GM23338 (cell line): ENCODE measurements at regions not wholly inside any gene's neighbourhood (a gene's known extent, or its start where the extent isn't known, plus 50 kb on each side); places are given as distances from the start of the nearest gene placed in this dataset.

ENCODE experiments used
- ATAC-seq: fragments of 200-7000 bp; cut with Tn5 transposase; 3 replicates; pipeline ENCODE4 v1.9.1; 2020
- DNase-seq: peaks from one replicate; pipeline ENCODE4 v3.0.0-alpha.2; 2015; ENCODE audit warnings: low spot score
- H2AFZ ChIP-seq: fragments of 200-600 bp; sonication (generic); 2 replicates; pipeline ENCODE4 v1.8.0; 2016; ENCODE audit warnings: antibody characterized with exemption, mild to moderate bottlenecking, moderate library complexity
- H3F3A ChIP-seq: fragments of 200-600 bp; sonication (generic); replicated peaks from 2 replicates; pipeline ENCODE4 v1.8.0; 2017; ENCODE audit warnings: antibody characterized with exemption, mixed run types, low read depth
- H3K27ac ChIP-seq: fragments of 200-600 bp; sonication (generic); 2 replicates; pipeline ENCODE4 v1.6.1; 2016; ENCODE audit warnings: low read depth
- H3K27me3 ChIP-seq: fragments of 200-600 bp; sonication (generic); 2 replicates; pipeline ENCODE4 v1.8.0; 2016; ENCODE audit warnings: mild to moderate bottlenecking, mixed run types, moderate library complexity; ENCODE audit not compliant: insufficient read depth
- H3K36me3 ChIP-seq: fragments of 200-600 bp; sonication (generic); 2 replicates; pipeline ENCODE4 v1.8.0; 2016; ENCODE audit warnings: mild to moderate bottlenecking; ENCODE audit not compliant: insufficient read depth
- H3K4me1 ChIP-seq: fragments of 200-600 bp; sonication (generic); 2 replicates; pipeline ENCODE4 v1.8.0; 2016; ENCODE audit warnings: mild to moderate bottlenecking, moderate library complexity; ENCODE audit not compliant: insufficient read depth
- H3K4me2 ChIP-seq: fragments of 200-600 bp; sonication (generic); 2 replicates; pipeline ENCODE4 v1.7.1; 2017; ENCODE audit warnings: mixed run types
- H3K4me3 ChIP-seq: fragments of 200-600 bp; sonication (generic); 2 replicates; pipeline ENCODE4 v1.6.1; 2016; ENCODE audit warnings: mixed run types
- H3K79me2 ChIP-seq: fragments of 200-600 bp; sonication (generic); replicated peaks from 2 replicates; pipeline ENCODE4 v1.8.0; 2017; ENCODE audit warnings: mild to moderate bottlenecking; ENCODE audit not compliant: insufficient read depth
- H3K9me2 ChIP-seq: fragments of 200-600 bp; sonication (generic); 2 replicates; pipeline ENCODE4 v1.8.0; 2017; ENCODE audit not compliant: insufficient read depth
- H4K20me1 ChIP-seq: fragments of 200-600 bp; sonication (generic); replicated peaks from 2 replicates; pipeline ENCODE4 v1.8.0; 2017; ENCODE audit warnings: mild to moderate bottlenecking; ENCODE audit not compliant: insufficient read depth
- H3K27ac Mint-ChIP-seq: 2 replicates; pipeline ENCODE4 v1.8.0; 2020; ENCODE audit warnings: inconsistent platforms, mild to moderate bottlenecking, moderate library complexity, mixed read lengths
- H3K27me3 Mint-ChIP-seq: 3 replicates; pipeline ENCODE4 v1.8.0; 2022; ENCODE audit warnings: low read depth, mild to moderate bottlenecking, moderate library complexity, mixed read lengths, inconsistent platforms; ENCODE audit not compliant: insufficient read depth, poor library complexity
- H3K36me3 Mint-ChIP-seq: 3 replicates; pipeline ENCODE4 v1.8.0; 2021; ENCODE audit warnings: low read depth, mild to moderate bottlenecking, inconsistent platforms, moderate library complexity, mixed read lengths
- H3K4me1 Mint-ChIP-seq: 3 replicates; pipeline ENCODE4 v1.8.0; 2020; ENCODE audit warnings: mild to moderate bottlenecking, inconsistent platforms, mixed read lengths
- H3K4me3 Mint-ChIP-seq: 3 replicates; pipeline ENCODE4 v1.8.0; 2021; ENCODE audit warnings: moderate library complexity, mild to moderate bottlenecking, inconsistent platforms, mixed read lengths
- H3K9me3 Mint-ChIP-seq: 3 replicates; pipeline ENCODE4 v1.8.0; 2020; ENCODE audit warnings: moderate library complexity, mild to moderate bottlenecking, inconsistent platforms, mixed read lengths
- EZH2 ChIP-seq: fragments of 200-600 bp; sonication (generic); IDR thresholded peaks from one replicate; pipeline ENCODE4 v1.8.0; 2017; ENCODE audit warnings: antibody characterized with exemption, mild to moderate bottlenecking, low read depth; ENCODE audit not compliant: unreplicated experiment
- EZH2phosphoT487 ChIP-seq: fragments of 200-600 bp; sonication (generic); IDR thresholded peaks from one replicate; pipeline ENCODE4 v1.8.1; 2018; ENCODE audit warnings: antibody characterized with exemption; ENCODE audit not compliant: unreplicated experiment
- JUNB ChIP-seq: IDR thresholded peaks from one replicate; pipeline ENCODE4 v1.6.1; 2016; ENCODE audit warnings: antibody characterized with exemption; ENCODE audit not compliant: unreplicated experiment
- NANOG ChIP-seq: IDR thresholded peaks from 2 replicates; pipeline ENCODE4 v1.6.1; 2016; ENCODE audit warnings: antibody characterized with exemption, borderline replicate concordance
- POLR2AphosphoS5 ChIP-seq: IDR thresholded peaks from 2 replicates; pipeline ENCODE4 v1.6.1; 2016; ENCODE audit warnings: antibody characterized with exemption, low read depth
- ZNF114 ChIP-seq: fragments of 250-450 bp; sonication (Bioruptor Pico); IDR thresholded peaks from 2 replicates; pipeline ENCODE4 v1.5.0; 2020; ENCODE audit warnings: mild to moderate bottlenecking, moderate library complexity
- ZNF331 ChIP-seq: fragments of 250-450 bp; sonication (Bioruptor Pico); IDR thresholded peaks from 2 replicates; pipeline ENCODE4 v1.5.0; 2020; ENCODE audit warnings: low read depth, mild to moderate bottlenecking, moderate library complexity
- TF ChIP-seq, protein P1 (sequence below), 2 experiments: fragments of 200-600 bp in 1 of 2; sonication (generic) in 1 of 2; conservative IDR thresholded peaks; 2 replicates each; pipeline versions ENCODE4 v1.5.1 to v1.6.1; 2016 to 2017; ENCODE audit warnings: antibody characterized with exemption in 2 of 2, low read depth in 2 of 2, mild to moderate bottlenecking in 2 of 2, moderate library complexity in 1 of 2
- TF ChIP-seq, protein P2 (sequence below): fragments of 250-450 bp; sonication (Bioruptor Pico); IDR thresholded peaks from 2 replicates; pipeline ENCODE4 v1.5.0; 2020; ENCODE audit warnings: mild to moderate bottlenecking, moderate library complexity

DNA sequence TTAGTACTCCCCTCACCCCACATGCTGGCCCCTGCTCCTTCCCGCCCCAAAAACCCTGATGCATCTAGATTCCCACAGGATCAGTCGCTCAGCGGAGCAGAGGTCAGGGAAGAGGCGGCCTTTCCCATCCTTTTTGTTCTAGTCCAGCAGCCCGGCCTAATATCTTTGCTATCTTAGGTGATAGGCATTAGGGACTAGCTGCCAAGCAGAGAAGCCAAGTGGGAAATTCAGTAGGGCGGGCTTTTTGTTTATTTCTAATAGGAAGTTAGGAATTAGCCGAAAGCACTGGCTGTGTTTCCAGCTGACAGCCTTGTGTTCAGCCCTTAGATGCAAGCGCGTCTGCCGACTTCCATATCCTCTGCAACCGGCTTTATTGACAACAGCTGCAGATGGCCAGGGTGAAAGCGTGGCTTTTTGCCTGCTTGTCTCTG, 59.0 kb upstream of the BCAR3 start:
- Mint-ChIP-seq H3K4me1 (peaks cover 3% of the 10 kb centered on the region; the same call in 2 of the 3 replicates), H3K27ac (no peak overlapping the region; the same call in 1 of the 2 replicates), H3K4me3 (no peak overlapping the region), H3K27me3 (peaks cover 3% of the 10 kb centered on the region), H3K9me3 (no peaks in the 10 kb centered on the region), H3K36me3 (no peaks in the 10 kb centered on the region)
- no peak overlapping the region for H3K4me3 ChIP-seq
- no peaks in the 10 kb centered on the region for H3F3A ChIP-seq
- H3K27ac ChIP-seq = no peak overlapping the region
- H3K27me3 ChIP-seq = no peaks in the 10 kb centered on the region
- no peak overlapping the region; the same call in 1 of the 2 replicates for H2AFZ ChIP-seq
- H4K20me1 ChIP-seq = no peaks in the 10 kb centered on the region
- H3K4me1 ChIP-seq = no peaks in the 10 kb centered on the region
- TF ChIP-seq POLR2AphosphoS5 (no peak), JUNB (no peak), ZNF331 (no peak), ZNF114 (CRISPR knock-in tag) (no peak), EZH2phosphoT487 (no peak), NANOG (no peak), EZH2 (no peak)
- TF ChIP-seq, protein P1, sequence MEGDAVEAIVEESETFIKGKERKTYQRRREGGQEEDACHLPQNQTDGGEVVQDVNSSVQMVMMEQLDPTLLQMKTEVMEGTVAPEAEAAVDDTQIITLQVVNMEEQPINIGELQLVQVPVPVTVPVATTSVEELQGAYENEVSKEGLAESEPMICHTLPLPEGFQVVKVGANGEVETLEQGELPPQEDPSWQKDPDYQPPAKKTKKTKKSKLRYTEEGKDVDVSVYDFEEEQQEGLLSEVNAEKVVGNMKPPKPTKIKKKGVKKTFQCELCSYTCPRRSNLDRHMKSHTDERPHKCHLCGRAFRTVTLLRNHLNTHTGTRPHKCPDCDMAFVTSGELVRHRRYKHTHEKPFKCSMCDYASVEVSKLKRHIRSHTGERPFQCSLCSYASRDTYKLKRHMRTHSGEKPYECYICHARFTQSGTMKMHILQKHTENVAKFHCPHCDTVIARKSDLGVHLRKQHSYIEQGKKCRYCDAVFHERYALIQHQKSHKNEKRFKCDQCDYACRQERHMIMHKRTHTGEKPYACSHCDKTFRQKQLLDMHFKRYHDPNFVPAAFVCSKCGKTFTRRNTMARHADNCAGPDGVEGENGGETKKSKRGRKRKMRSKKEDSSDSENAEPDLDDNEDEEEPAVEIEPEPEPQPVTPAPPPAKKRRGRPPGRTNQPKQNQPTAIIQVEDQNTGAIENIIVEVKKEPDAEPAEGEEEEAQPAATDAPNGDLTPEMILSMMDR (conservative IDR thresholded peaks at IDR 0.05; ENCODE audit: low read depth in 2 of 2) = no peak
- TF ChIP-seq, protein P2, sequence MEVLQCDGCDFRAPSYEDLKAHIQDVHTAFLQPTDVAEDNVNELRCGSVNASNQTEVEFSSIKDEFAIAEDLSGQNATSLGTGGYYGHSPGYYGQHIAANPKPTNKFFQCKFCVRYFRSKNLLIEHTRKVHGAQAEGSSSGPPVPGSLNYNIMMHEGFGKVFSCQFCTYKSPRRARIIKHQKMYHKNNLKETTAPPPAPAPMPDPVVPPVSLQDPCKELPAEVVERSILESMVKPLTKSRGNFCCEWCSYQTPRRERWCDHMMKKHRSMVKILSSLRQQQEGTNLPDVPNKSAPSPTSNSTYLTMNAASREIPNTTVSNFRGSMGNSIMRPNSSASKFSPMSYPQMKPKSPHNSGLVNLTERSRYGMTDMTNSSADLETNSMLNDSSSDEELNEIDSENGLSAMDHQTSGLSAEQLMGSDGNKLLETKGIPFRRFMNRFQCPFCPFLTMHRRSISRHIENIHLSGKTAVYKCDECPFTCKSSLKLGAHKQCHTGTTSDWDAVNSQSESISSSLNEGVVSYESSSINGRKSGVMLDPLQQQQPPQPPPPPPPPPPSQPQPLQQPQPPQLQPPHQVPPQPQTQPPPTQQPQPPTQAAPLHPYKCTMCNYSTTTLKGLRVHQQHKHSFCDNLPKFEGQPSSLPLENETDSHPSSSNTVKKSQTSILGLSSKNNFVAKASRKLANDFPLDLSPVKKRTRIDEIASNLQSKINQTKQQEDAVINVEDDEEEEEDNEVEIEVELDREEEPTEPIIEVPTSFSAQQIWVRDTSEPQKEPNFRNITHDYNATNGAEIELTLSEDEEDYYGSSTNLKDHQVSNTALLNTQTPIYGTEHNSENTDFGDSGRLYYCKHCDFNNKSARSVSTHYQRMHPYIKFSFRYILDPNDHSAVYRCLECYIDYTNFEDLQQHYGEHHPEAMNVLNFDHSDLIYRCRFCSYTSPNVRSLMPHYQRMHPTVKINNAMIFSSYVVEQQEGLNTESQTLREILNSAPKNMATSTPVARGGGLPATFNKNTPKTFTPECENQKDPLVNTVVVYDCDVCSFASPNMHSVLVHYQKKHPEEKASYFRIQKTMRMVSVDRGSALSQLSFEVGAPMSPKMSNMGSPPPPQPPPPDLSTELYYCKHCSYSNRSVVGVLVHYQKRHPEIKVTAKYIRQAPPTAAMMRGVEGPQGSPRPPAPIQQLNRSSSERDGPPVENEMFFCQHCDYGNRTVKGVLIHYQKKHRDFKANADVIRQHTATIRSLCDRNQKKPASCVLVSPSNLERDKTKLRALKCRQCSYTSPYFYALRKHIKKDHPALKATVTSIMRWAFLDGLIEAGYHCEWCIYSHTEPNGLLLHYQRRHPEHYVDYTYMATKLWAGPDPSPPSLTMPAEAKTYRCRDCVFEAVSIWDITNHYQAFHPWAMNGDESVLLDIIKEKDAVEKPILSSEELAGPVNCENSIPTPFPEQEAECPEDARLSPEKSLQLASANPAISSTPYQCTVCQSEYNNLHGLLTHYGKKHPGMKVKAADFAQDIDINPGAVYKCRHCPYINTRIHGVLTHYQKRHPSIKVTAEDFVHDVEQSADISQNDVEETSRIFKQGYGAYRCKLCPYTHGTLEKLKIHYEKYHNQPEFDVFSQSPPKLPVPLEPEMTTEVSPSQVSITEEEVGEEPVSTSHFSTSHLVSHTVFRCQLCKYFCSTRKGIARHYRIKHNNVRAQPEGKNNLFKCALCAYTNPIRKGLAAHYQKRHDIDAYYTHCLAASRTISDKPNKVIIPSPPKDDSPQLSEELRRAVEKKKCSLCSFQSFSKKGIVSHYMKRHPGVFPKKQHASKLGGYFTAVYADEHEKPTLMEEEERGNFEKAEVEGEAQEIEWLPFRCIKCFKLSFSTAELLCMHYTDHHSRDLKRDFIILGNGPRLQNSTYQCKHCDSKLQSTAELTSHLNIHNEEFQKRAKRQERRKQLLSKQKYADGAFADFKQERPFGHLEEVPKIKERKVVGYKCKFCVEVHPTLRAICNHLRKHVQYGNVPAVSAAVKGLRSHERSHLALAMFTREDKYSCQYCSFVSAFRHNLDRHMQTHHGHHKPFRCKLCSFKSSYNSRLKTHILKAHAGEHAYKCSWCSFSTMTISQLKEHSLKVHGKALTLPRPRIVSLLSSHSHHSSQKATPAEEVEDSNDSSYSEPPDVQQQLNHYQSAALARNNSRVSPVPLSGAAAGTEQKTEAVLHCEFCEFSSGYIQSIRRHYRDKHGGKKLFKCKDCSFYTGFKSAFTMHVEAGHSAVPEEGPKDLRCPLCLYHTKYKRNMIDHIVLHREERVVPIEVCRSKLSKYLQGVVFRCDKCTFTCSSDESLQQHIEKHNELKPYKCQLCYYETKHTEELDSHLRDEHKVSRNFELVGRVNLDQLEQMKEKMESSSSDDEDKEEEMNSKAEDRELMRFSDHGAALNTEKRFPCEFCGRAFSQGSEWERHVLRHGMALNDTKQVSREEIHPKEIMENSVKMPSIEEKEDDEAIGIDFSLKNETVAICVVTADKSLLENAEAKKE (CRISPR knock-in tag) = no peak
- peaks cover 10% of the 10 kb centered on the region for H3K9me2 ChIP-seq
- DNase-seq (no peak), ATAC-seq (peak; percentile 43; the same call in 2 of the 3 replicates)
- H3K79me2 ChIP-seq = no peaks in the 10 kb centered on the region
- no peaks in the 10 kb centered on the region for H3K36me3 ChIP-seq
- no peak overlapping the region for H3K4me2 ChIP-seq
